ENCODE measurements at regions not wholly inside any gene's neighbourhood (a gene's known extent, or its start where the extent isn't known, plus 50 kb on each side); places are given as distances from the start of the nearest gene placed in this dataset.

DNA sequence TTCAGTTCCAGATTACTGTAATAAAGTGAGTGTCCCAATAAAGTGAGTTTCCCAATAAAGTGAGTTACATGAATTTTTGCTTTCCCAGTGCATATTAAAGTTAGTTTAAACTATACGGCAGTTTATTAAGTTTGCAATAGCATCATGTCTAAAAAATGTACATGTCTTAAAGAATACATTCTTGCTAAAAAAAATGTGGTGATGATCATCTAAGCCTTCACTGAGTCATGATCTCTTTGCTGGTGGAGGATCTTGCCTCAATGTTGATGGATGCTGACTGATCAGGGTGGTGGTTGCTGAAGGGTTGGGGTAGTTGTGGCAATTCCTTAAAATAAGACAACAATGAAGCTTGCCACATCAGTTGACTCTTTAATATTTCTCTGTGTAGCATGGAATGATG is 664.2 kb downstream of the TDRD15 start:
- TF ChIP-seq ZNF274 (IDR thresholded peaks at IDR 0.05; ENCODE audit: low read depth, low read length) = no peak
- no peak for TF ChIP-seq SUZ12 (IDR thresholded peaks at IDR 0.05; ENCODE audit: extremely low read depth, insufficient read depth, insufficient read length)
